Common myeloid progenitor, CD34-positive (primary cell): ENCODE measurements at regions not wholly inside any gene's neighbourhood (a gene's known extent, or its start where the extent isn't known, plus 50 kb on each side); places are given as distances from the start of the nearest gene placed in this dataset.

Experiments used
- CTCF ChIA-PET: fragments of 350-600 bp; sonication (Branson Sonifier 250); formaldehyde crosslinking; loops from one replicate; lab custom pipeline; 2021; ENCODE audit warnings: antibody characterized with exemption; lab: Charles Lee
- POLR2A ChIA-PET: fragments of 350-600 bp; sonication (Branson Sonifier 250); formaldehyde crosslinking; loops from one replicate; lab custom pipeline; 2021; ENCODE audit warnings: antibody characterized with exemption; lab: Charles Lee
- DNase-seq, 3 donors: peaks; one replicate each; pipeline versions ENCODE4 v3.0.0 to v3.0.0-alpha.2; 2013
- H3K27ac ChIP-seq, 2 experiments: 1 replicate in 1 of 2; 2 replicates in 1 of 2; pipeline ENCODE4 v1.7.0; 2013; ENCODE audit warnings: inconsistent platforms in 2 of 2, low read length in 2 of 2, mild to moderate bottlenecking in 2 of 2, low read depth in 1 of 2, moderate library complexity in 1 of 2; ENCODE audit not compliant: severe bottlenecking in 2 of 2, insufficient read depth in 1 of 2, poor library complexity in 1 of 2
- H3K27me3 ChIP-seq, 5 experiments: replicated peaks in 2 of 5; 1 replicate in 3 of 5; 2 replicates in 2 of 5; pipeline versions ENCODE4 v1.6.1 to v1.7.0; 2013; ENCODE audit warnings: low read length in 4 of 5, mild to moderate bottlenecking in 2 of 5, moderate library complexity in 2 of 5, inconsistent platforms in 1 of 5; ENCODE audit not compliant: insufficient read depth in 5 of 5, control insufficient read depth in 4 of 5
- H3K36me3 ChIP-seq, 4 experiments: 1 replicate in 2 of 4; 2 replicates in 2 of 4; pipeline versions ENCODE4 v1.6.1 to v1.7.0; 2013; ENCODE audit warnings: low read length in 3 of 4, control low read depth in 1 of 4, mild to moderate bottlenecking in 1 of 4; ENCODE audit not compliant: control insufficient read depth in 4 of 4, insufficient read depth in 4 of 4
- H3K4me1 ChIP-seq, 4 experiments: 1 replicate in 3 of 4; 2 replicates in 1 of 4; pipeline versions ENCODE4 v1.6.1 to v1.7.1; 2013; ENCODE audit warnings: low read length in 3 of 4, mild to moderate bottlenecking in 3 of 4, control low read depth in 1 of 4, inconsistent platforms in 1 of 4, moderate library complexity in 1 of 4; ENCODE audit not compliant: control insufficient read depth in 4 of 4, insufficient read depth in 4 of 4; ENCODE audit errors: control extremely low read depth in 1 of 4
- H3K4me3 ChIP-seq, 7 experiments: 1 replicate in 4 of 7; 2 replicates in 3 of 7; pipeline versions ENCODE4 v1.5.1 to v1.7.0; 2013; ENCODE audit warnings: mild to moderate bottlenecking in 7 of 7, low read length in 6 of 7, moderate library complexity in 6 of 7, inconsistent platforms in 2 of 7, low read depth in 2 of 7, control low read depth in 1 of 7; ENCODE audit not compliant: insufficient read depth in 4 of 7, control insufficient read depth in 1 of 7; ENCODE audit errors: extremely low read depth in 1 of 7
- H3K9me3 ChIP-seq, 5 experiments: 1 replicate in 4 of 5; 2 replicates in 1 of 5; pipeline versions ENCODE4 v1.6.1 to v1.7.1; 2013; ENCODE audit warnings: low read length in 4 of 5, mild to moderate bottlenecking in 2 of 5, inconsistent platforms in 1 of 5, low read depth in 1 of 5, moderate library complexity in 1 of 5; ENCODE audit not compliant: control insufficient read depth in 4 of 5, insufficient read depth in 2 of 5; ENCODE audit errors: control extremely low read depth in 1 of 5
- WGBS: methylation state at CpG from one replicate; pipeline ENCODE4 v1.1.5; 2013; ENCODE audit not compliant: insufficient coverage; 5-methylcytosine and 5-hydroxymethylcytosine counted together

GRCh38 chr1:67525053-67525760, 95.0 kb upstream of the SERBP1 start:
- CTCF ChIA-PET: interaction anchor here (0.9 to 5.2 kb wide), 6 partner anchors 8 to 241 kb away, joined by 3 to 31 read pairs (median 4); no protein-coding TSS in a partner anchor

GRCh38 chr1:67528141-67528540, 97.9 kb upstream of the SERBP1 start:
- Histone ChIP-seq H3K36me3 (no peaks in the 10 kb centered on the region), H3K9me3 (peaks cover 0 to 2% (median 0%) of the 10 kb centered on the region in 5 experiments), H3K27me3 (no peaks in the 10 kb centered on the region), H3K4me3 (no peak overlapping the region), H3K27ac (no peak overlapping the region), H3K4me1 (peaks cover 0 to 5% (median 0%) of the 10 kb centered on the region in 4 experiments)
- CTCF ChIA-PET: interaction anchor here (0.9 to 4.1 kb wide), 8 partner anchors 11 to 238 kb away, joined by 3 to 16 read pairs (median 4); no protein-coding TSS in a partner anchor
- 80% methylated on average over 1 of the region's 4 CpGs for WGBS
- DNase-seq: no peak
- POLR2A ChIA-PET: interaction anchor here (0.6 kb wide), 1 partner anchor 10 kb away, joined by 3 read pairs; no protein-coding TSS in a partner anchor

More at GRCh38 chr1:67525053-67525760, 95.0 kb upstream of the SERBP1 start:
- Histone ChIP-seq H3K27me3 (no peaks in the 10 kb centered on the region), H3K9me3 (no peaks in the 10 kb centered on the region), H3K4me3 (no peak overlapping the region), H3K36me3 (no peaks in the 10 kb centered on the region), H3K27ac (no peak overlapping the region), H3K4me1 (peaks cover 0 to 5% (median 0%) of the 10 kb centered on the region in 4 experiments)
- DNase-seq: no peak
- 0% methylated on average over 1 of the region's 2 CpGs for WGBS
- POLR2A ChIA-PET: no interaction called here

GRCh38 chr1:67530071-67530470, 99.9 kb upstream of the SERBP1 start:
- H3K9me3 ChIP-seq: peaks cover 0 to 2% (median 0%) of the 10 kb centered on the region in 5 experiments
- CTCF ChIA-PET: interaction anchor here (3.2 to 15.7 kb wide), 2 partner anchors 226 to 236 kb away, joined by 11 to 291 read pairs; no protein-coding TSS in a partner anchor
- no peaks in the 10 kb centered on the region for H3K27me3 ChIP-seq
- H3K4me3 ChIP-seq: no peak overlapping the region
- H3K4me1 ChIP-seq: peaks cover 0 to 5% (median under 1%) of the 10 kb centered on the region in 4 experiments
- H3K27ac ChIP-seq: no peak overlapping the region
- H3K36me3 ChIP-seq: no peaks in the 10 kb centered on the region
- POLR2A ChIA-PET: no interaction called here
- DNase-seq: no peak

DNA sequence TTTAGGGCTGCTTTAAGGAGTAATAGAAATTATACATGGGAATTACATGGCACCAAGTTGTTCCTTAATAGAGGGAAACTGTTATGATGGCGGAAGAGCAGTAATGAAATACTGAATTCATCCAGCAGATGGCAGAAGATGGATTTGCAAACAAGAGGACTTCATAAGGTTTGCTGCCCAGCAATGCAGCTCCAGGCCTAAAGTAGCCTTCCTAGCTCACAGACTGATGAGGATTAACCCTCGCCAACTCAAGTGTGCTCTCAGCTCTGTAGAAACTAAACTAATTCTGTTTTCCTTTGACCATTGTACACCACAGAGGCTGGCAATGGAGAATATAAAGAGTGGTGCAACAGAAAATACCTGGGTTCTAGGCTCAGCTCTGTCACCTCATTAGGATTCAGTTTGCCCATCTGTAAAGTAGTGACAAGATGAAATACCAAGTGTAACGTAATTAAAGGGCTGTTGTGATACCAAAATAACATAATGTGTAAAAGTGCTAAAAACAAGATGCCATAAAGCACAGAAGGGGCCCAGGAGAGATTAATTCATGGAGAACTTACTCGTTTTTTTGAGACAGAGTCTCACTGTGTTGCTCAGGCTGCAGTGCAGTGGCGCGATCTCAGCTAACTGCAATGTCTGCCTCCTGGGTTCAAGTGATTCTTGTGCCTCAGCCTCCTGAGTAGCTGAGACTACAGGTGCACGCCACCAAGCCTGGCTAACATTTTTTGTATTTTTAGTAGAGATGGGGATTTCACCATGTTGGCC, 102.4 kb upstream of the SERBP1 start:
- Histone ChIP-seq H3K27me3 (no peaks in the 10 kb centered on the region), H3K36me3 (no peaks in the 10 kb centered on the region), H3K27ac (no peak overlapping the region), H3K9me3 (peaks cover 0 to 2% (median 0%) of the 10 kb centered on the region in 5 experiments), H3K4me1 (peaks cover 0 to 4% (median 0%) of the 10 kb centered on the region in 4 experiments), H3K4me3 (no peak overlapping the region)
- peak; percentile 73 to 81 (median 77) for DNase-seq
- ChIA-PET CTCF (interaction anchor here (0.7 to 15.7 kb wide), 15 partner anchors 9 to 580 kb away, joined by 3 to 291 read pairs (median 4); no protein-coding TSS in a partner anchor), POLR2A (no interaction called here)
- WGBS: 83% methylated on average over 7 of the region's 7 CpGs

- CTCF ChIA-PET: interaction anchor here (0.9 to 15.7 kb wide), 14 partner anchors 10 to 237 kb away, joined by 3 to 291 read pairs (median 8); no protein-coding TSS in a partner anchor
- Histone ChIP-seq H3K36me3 (no peaks in the 10 kb centered on the region), H3K27me3 (no peaks in the 10 kb centered on the region), H3K4me3 (no peak overlapping the region), H3K27ac (no peak overlapping the region), H3K4me1 (peaks cover 0 to 4% (median 0%) of the 10 kb centered on the region in 4 experiments), H3K9me3 (peaks cover 0 to 2% (median 0%) of the 10 kb centered on the region in 5 experiments)
- peak in 1 of 3 donors; percentile 57 for DNase-seq
- POLR2A ChIA-PET: no interaction called here
- whole genome bisulfite sequencing: 100% methylated on average over 1 of the region's 2 CpGs
Measured at GRCh38 chr1:67534627-67535065, 104.4 kb upstream of the SERBP1 start.

DNA sequence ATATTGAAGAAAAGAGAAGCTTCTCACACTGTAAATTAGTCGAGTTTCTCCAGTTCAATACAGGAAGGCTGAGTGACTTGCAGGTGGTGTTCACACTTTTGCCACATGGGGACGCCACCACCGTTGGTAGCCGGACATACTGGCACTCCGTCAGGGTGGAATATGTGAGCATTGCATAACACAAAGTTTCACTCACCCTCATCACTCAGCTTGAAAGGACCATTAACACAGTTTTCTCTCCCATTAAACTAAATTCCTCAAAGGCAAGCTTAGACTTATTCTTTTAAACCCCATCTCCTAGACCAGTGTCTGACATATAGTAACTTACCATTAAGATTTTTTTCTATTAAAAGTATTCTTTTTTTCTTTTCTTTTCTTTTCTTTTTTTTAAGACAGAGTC, 105.3 kb upstream of the SERBP1 start:
- peaks cover 0 to 2% (median 0%) of the 10 kb centered on the region in 5 experiments for H3K9me3 ChIP-seq
- no peaks in the 10 kb centered on the region for H3K36me3 ChIP-seq
- peak; percentile 76 to 90 (median 86) for DNase-seq
- H3K27me3 ChIP-seq: no peaks in the 10 kb centered on the region
- ChIA-PET POLR2A (no interaction called here), CTCF (interaction anchor here (1.0 to 15.7 kb wide), 16 partner anchors 8 to 314 kb away, joined by 3 to 291 read pairs (median 6); no protein-coding TSS in a partner anchor)
- no peak overlapping the region for H3K4me3 ChIP-seq
- 0% methylated on average over 4 of the region's 5 CpGs for WGBS
- H3K27ac ChIP-seq: no peak overlapping the region
- H3K4me1 ChIP-seq: peaks cover 0 to 4% (median 0%) of the 10 kb centered on the region in 4 experiments
